Iris pigment epithelial cell (primary cell): ENCODE measurements at regions not wholly inside any gene's neighbourhood (a gene's known extent, or its start where the extent isn't known, plus 50 kb on each side); places are given as distances from the start of the nearest gene placed in this dataset.

Experiments
- DNase-seq: peaks from one replicate; pipeline ENCODE4 v3.0.0-alpha.2; 2011; ENCODE audit warnings: low read depth

DNA sequence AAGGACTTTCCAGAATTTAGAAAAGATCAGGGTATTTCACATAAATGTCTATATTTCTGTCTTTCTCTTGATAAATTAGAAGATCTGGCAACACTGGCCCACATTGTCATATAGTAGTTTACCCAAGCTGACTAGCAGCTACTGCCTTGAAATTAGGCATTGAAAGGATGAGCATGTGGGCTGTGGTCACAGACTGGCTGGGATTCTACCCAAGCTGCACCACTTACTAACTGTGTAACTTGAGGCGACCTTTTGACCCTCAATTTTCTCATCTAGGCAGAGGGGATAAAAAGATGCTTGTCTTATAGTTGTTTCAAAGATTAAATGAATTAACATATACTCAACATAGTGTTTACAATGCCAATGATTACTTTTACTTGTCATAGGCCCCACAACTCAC, 152.7 kb upstream of the BMP2 start:
- DNase-seq, result no peak

DNA sequence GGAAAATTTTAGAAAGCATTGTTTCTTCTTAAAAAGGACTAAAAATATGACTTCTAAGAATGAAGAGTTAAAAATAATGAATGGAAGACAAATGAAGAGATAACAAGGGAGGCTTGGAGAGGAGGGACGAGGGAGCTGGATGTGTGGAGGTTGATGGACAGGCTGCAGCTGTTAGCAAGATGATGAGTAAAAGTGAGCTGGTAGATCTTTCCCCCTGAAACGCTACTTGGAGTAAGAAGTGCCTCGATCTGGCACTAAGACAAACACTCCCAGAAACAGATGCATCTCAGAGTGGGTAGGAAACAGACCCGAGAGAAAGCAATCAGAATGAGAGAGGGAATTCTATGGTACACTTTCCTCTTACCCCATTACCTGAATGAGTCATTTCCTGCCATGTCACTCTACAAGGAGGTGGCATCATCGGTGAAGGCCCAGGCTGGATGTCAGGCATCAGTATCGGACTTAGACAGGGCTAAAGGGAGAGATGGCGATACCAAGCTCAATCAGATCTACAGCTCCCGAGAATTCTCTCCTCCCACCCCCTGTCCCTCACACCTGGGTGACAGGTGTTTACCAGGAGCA, 154.1 kb upstream of the BMP2 start:
- no peak for DNase-seq

DNA sequence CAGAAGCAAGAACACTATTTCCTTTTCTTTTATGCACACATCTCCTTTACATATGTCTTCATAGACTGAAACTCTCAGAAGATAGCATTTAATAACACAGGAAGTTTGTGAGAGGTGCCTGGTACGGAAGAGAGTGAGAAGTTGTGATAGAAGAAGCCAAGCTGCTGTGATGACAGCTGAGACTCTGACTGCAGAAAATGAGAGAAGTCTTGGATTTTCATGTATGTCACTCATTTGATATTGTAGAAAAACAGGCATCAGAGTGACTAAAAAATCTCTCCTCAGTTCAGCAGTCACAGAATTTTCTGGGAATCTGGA, 154.9 kb upstream of the BMP2 start:
- DNase-seq, result no peak

DNA sequence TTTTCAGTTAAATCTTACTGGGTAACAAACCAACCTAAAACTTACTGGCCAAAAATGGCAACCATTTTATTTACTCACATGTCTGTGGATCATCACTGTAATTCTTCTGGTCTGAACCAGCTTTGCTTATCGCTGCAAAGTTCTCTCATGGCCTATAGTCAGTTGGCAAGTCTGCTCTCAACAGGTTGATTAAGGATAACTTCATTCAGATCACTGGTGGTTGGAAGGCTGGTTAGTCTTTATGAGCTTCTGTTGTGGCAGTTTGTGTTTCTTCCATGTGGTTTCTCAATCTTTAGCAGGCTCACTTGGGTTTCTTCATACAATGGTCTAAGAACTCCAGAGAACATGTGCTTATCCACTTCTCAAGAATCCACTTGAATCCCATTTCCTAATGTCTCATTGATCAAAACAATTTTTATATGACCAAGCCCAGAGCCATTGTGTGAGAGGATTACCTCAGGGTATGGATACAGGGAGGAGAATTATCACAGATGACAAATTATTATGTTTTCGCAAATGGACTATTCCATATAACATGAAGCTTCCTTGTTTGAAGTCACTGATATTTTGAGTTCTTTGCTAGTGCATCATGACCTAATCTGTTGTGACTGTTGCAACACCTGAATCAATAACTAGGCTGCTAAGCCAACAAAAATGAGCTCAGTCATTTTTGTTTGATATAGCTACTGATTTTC, 155.4 kb upstream of the BMP2 start:
- DNase-seq, result no peak

DNA sequence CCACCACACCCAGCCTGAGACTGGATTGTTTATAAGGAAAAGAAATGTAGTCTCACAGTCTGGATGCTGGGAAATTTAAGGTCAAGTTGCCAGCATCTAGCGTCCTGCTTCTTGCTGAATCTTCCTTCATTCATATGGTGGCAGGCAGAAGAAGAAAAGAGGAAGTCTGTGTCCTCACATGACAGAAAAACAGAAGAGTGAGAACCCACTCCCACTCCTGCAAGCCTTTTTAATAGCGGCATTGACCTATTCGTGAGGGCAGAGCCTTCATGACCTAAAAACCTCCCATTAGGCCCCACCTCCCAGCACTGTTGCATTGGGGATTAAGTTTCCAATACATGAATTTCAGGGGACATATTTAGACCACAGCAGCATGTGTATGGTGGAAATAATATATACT, 160.8 kb upstream of the BMP2 start:
- no peak for DNase-seq

DNA sequence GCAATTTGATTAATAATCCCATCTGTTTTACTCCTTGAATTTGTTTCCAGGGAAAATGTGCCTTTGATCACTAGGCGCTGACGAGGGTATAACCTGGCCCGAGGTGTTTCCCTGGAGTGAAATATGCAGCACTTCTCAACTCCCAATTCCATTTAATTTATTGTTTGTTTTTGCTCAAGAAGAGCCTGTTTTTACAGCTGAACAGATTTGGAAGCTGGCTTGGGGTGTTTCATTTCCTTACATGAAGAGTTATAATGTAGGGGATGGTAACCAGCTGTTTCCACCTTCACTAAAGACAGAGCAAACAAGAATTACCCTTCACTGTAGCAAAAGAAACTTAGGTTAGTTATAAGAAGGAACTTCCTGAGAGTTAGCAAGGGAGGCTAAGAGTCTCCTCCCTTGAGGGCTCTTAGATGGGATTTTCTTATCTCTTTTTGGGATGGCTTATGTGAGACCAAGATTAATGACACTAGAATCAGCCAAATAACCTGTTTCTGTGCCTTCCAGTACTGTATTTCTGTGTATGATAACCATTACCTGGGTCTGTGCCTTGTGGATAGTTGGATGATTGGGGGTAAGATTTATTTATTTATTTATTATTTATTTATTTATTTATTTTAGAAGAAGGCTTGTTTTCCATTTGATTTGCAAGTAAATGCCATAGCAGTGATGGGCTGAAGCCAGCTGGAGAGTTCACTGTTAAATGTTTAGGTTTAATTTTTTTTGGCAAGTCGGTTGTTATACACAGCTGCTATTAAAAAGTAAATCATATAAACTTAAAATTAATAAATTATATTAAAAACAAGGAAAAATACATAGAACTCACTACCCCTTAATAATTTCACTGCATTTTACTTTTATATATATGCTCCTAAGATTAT, 162.2 kb upstream of the BMP2 start:
- DNase-seq, result no peak

DNA sequence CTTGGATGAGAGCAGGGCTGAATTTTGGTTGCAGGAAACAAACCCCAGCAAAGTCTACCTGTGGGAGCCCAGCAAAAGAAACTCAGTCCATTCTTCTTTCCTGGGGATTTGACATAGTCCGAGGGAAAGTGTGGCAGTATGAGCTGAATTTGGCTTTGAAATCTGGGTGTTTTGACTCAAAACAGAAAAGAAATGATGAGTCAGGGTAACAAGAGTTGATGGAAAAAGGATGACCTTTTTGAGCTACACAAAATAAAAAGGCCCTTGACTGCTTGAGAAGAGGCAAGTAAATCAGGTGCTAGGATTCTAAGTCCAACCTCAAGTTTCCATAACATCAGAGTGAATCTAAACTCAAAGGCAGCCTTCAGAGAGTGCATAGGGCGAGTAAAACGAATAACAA, 163.3 kb upstream of the BMP2 start:
- DNase-seq, result no peak

DNA sequence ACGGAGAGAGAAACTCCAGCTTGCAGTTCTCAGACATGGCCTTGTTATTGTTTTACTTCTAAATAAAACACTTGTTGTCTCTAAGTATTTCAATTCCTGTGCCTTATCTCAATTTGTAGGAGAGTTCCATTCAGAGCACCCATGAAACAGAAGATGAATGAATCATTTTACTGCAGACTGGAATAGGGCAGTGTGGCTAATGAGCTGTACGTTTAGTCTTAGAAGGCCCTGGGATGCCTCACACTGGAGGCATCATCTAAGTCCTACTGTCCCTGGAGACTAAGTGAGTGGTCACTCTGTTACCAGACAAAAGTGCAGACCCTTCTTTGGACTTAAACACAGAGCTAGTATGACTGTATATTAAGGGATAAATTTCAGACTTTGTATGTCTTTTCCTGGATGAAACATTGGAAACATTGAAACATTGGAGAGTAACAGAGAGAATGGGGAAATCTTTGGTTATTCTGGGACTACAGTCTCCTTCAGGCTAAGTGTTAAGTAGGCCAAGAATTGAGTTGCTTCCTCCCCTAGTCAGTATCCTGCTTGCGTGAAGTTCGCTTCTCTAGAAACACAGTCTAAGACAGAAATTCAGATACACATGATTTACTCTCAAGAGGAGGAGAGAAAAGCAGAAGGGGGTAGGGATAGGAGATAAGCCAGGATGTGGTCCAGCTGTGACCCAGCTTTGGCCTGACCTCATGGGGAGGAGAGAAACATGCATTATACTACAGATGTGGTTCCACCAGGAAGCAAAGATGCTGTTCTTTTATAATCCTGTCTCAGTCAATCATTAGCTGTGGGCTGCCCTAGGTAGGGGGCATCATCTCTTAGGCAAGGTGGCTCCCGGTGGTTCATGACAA, 167.4 kb upstream of the BMP2 start:
- no peak for DNase-seq

DNA sequence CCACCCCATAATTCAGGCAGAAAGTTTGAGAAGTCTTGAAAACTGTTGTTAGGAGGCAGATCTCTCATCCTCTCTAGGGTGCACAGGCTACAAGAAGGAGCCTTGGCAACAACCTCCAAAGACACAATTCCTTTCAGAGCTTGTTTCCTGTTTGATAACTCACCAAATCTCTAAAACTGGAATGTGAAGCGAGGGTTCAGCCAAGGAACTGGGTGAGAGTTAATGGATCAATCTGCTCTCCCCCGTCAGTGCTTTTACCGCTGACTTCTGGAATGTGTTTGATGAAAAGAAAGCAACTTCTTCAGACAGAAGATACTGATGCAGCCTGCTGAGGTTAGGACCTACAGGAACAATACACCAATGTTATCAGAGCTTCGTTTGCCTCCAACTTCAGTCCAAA, 171.8 kb upstream of the BMP2 start:
- DNase-seq, result peak; percentile 51

DNA sequence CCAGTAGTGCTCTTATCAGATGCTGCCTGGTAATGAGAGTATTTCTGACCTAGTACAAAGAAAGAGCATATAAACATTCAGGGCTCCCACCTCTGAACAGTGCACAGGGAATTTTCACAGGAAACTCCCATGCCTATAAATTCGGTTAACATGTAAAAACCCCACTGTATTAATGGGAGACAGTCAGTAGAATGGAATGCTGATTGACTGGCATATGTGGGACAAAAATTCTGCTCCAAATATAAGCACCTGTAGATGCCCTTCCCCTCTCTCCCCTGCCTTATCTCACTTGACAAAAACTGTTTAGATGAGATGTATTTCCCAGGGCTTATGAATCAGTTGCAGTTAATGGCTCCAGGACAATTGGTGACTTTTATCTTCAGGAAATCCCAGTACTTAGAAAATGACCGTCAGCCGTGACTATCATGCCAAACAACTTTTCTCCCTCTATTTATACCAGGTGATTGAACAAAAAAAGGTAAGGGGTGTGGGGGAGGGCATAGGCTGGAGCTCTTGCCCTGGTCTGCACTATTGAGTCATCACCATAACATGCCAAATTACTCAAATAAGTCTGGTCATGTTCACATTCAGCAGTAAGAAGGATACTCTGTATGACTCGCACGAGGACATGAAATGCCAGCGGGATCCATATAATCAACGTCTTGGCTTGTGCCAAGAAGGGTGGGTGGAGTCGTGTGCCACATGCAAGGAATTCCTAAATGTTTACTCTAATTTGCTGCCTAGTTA, 176.4 kb upstream of the BMP2 start:
- peak; percentile 80 for DNase-seq

DNA sequence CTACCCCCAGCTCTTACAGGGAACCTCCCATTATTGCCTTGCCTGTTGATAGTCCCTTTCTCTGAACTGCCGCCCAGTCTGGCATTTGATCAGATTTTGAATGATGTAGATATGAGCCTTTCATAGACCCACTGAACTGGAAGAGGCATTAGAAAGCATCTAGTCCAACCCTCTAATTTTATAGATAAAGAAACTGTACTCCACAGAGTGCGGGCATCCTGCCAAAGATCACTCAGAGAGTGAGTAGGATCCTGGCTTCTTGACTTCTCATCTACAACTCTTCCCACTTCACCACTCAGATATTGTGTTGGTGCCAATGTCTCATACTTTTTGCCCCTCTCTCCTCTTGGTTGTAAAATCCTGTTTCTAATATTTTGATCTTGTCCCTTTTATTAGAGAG, 179.2 kb upstream of the BMP2 start:
- DNase-seq, result peak; percentile 59

DNA sequence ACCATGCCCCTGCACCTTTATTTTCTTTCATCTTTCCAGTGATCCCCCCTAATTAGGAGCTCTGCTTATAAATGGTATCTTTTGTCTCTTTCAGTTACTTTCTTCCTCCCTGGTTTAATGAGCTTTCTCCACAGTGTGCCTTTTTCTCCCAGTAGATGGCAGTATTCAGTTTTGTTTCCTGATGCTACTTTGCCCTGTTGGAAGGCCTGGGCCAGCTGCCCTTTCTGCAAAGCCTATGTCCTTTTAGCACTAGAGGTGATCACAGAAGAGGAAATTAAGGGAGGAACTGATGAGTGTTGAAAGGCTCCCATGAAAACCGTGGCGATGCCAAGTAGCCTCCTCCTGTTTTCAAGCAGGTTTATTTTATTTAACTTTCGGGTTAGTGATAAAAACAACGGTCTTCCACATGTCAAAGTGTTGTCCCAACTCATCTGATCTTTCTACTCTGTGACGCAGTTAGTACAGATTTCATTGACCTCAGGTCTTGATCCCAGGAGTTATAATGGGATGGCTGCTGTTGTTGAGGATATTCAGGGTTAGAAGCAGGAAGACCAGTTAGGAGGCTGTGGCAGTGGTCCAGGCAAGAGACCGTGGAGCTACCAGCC, 184.2 kb upstream of the BMP2 start:
- peak; percentile 62 for DNase-seq

DNA sequence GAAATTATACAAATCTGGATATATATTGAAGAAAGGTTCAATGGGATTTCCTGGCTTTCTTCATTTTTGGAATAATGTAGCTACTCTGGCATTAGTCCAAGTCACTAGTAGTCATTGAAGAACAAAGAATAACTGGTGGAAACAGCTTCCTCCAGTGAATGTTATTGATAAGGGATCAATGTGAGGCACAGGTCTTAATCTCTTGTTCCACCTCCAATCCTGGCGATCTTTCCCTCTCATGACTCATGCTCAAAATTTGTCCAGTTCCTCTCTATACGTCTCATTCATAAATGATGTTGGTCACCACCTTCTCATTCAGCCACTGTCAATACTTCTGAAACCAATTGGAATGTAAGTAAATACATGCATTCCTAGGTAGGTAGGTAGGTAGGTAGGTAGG, 185.0 kb upstream of the BMP2 start:
- no peak for DNase-seq

DNA sequence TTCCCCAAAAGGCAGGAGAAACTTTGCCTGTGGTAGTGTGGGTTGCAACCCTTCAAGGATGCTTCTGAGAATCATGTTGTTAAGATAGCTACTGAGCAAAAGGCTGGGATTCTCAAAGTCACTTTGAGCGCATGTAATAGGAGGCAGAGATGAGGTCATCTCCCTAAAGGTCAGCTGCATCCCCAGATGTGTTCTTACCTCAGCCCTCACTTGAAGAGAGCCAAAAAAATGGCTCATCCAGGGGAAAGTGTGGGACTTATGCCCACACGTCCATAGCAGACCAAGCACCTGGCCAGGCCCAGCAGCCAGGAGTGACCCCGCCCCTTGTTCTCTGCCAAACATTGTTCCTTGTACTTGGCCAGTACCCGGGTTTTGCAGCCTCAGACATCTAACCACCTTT, 187.0 kb upstream of the BMP2 start:
- DNase-seq, result no peak

DNA sequence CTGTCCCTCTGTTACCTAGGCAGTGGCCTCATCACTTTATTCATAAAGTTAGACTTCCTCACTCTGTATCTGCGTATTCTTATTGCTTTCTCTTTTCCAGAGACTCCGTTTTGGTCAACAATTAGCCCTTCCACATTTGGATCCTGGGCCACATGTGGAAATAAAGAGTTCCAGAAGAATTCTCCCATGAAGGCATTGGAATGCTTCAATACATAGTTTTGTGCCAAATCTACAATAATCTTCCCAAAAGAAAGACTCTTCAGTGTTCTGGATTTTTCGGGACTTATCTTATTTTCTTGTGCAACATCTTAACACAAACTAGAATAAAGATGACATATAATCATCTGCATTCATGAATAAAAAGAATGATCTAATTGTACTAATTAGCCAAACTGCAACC, 187.7 kb upstream of the BMP2 start:
- no peak for DNase-seq

DNA sequence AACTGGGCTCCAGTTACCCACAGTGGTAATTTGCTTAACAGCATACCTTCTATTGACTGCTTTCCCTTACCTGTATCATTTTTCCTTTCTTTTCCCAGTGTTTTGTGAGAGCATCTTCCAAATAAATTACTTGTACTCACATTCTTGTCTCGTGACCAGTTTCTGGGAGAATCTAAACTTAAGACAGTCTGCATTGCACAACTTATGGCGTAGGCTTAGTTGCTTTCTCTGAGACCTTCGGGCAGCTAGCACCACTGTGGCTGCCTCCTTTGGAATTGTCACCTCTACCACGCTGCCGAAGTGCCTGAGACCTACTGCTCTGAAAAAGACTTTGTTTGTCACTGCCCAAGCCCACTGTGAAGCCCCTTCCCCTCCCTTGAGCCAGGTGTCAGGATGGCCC, 188.1 kb upstream of the BMP2 start:
- peak; percentile 76 for DNase-seq

DNA sequence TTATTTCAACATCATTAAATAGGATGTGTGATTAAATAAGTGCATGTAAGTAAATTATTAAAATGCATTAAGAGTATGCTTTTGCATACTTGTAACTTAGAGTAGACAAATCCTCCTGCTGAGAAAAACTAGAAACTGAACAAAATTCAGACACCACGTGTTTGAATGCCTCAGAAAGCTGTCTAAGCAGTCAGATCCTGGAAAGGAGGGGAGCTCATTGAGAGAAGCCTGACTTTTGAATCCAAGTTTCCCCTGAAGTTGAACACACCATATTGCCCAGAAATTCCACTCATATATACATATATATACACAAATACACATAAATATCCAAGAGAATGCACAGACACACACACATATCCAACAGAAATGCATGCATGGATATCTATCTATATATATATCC, 190.0 kb upstream of the BMP2 start:
- DNase-seq, result no peak

DNA sequence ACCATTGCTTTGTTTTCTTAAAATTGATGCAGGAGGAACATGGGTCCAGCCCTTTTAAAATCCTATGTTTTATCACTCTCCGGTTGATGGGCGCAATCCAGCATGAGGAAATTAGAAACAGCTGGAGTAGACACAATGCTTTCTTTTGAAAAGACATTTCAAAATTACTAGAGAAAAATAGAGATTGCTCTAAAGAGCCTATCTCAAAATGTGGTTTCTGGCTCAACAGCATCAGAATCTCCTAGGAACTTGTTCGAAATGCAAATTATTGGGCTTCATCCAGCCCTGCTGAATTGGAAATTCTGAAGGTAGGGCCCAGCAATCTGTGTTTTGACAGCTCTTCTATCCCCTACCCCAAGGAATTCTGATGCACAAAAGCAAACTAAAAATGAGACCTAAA, 190.8 kb upstream of the BMP2 start:
- DNase-seq, result peak; percentile 43

DNA sequence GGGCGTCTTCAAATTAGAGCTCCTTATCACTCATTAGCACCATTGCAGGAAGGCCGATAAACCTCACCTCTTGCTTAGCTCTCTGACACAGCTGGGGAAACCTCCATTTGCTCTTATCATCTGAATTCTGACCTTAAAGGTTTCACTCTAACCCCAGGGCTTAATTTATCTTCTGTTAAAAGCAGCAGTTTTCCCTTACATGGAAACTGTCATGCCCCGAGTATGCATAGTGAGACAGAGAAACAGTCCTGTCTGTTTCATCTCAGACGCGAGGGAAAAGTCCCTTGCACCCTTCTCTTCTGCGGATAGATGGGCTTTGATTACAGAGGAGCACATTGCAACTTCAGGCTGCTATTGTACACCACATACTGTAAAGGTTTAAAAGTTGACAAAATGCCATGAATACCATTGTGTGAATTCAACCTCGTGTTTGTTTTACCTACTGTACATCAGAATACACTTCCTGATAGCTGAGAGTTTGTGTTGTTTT, 191.5 kb upstream of the BMP2 start:
- DNase-seq, result peak; percentile 86

DNA sequence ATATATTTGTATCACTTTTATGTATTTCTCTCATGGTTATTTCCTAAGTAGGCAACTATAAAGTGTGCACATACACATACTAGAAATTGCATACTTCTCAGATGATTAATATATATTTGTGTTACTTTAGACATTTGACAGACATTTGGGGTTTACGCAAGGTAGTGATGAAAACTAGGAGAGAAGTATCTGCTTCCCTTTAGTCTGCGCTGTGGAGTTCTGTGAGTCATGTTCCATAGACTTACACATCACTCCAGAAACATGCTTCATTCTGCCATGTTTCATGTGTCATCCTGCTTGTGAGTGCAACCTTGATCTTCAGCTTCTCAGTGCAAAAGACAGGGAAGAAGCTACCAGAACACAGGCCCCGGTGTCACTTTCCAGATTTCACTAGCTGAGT, 200.7 kb upstream of the BMP2 start:
- peak; percentile 99 for DNase-seq

DNA sequence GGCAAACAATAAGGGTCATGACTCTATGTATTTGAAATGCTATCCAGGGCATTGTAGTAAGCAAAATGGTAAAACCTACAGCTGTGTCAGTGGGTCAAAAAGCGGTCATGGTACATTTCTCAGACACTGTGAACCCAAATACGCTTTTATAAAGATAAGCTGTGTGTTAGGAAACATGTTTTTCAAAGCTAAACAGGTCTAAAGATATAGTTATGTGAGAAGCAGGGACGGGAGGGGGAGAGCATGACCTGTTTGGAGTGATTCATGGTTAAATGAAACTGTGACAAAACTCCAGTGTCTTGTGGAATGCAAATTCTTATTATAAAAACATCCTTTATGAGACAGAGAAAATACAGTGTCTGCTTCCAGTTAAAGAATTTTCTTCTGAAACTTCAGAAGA, 205.4 kb upstream of the BMP2 start:
- DNase-seq, result peak; percentile 99
